ENCODE measurements at regions not wholly inside any gene's neighbourhood (a gene's known extent, or its start where the extent isn't known, plus 50 kb on each side); places are given as distances from the start of the nearest gene placed in this dataset.

- Histone ChIP-seq H2BK15ac (ENCODE audit: low read depth, low read length) (no peak overlapping the region), H3K4ac (ENCODE audit: low read depth, low read length) (no peak overlapping the region; the same call in 1 of the 2 replicates), H3K4me2 (ENCODE audit: low read depth, low read length) (peak overlapping the region; percentile 67; the same call in 1 of the 2 replicates), H3K4me1 (ENCODE audit: control insufficient read depth, insufficient read depth, low read length) (peaks cover 5% of the 10 kb centered on the region), H3K27me3 (ENCODE audit: control insufficient read depth, insufficient read depth, low read length) (no peaks in the 10 kb centered on the region), H3K56ac (ENCODE audit: extremely low read depth, insufficient read depth, low read length) (no peak overlapping the region), H3K79me1 (ENCODE audit: low read depth in 1 of 2, low read length in 2 of 2) (no peaks in the 10 kb centered on the region), H2BK5ac (ENCODE audit: low read depth, low read length, poor library complexity, severe bottlenecking) (peak overlapping the region; percentile 25), H3K9me3 (ENCODE audit: control insufficient read depth, insufficient read depth, low read length) (no peaks in the 10 kb centered on the region), H3K4me3 (ENCODE audit: insufficient read depth, low read depth, low read length) (no peak overlapping the region), H2AFZ (replicated peaks; ENCODE audit: low read length, poor library complexity) (no peak overlapping the region), H4K8ac (ENCODE audit: low read depth in 2 of 2, low read length in 2 of 2) (peak overlapping the region in 1 of 2 experiments; percentile 72; a peak in 2 of 4 replicates), H2AK5ac (ENCODE audit: low read depth, low read length) (no peak overlapping the region), H2BK120ac (ENCODE audit: low read depth, low read length) (peak overlapping the region; percentile 66), H3K27ac (ENCODE audit: insufficient read depth, low read length) (no peak overlapping the region), H2AK9ac (replicated peaks; ENCODE audit: low read depth, low read length, poor library complexity) (no peak overlapping the region), H4K91ac (ENCODE audit: insufficient read depth, low read depth, low read length) (no peak overlapping the region), H3K9ac (ENCODE audit: low read depth, low read length) (no peak overlapping the region; the same call in 1 of the 2 replicates), H3K9me1 (ENCODE audit: insufficient read depth, low read length) (no peaks in the 10 kb centered on the region), H3K23ac (ENCODE audit: low read depth, low read length) (no peak overlapping the region), H3K18ac (ENCODE audit: low read depth, low read length) (peak overlapping the region; percentile 60; the same call in 1 of the 2 replicates), H4K20me1 (ENCODE audit: insufficient read depth, low read length) (no peaks in the 10 kb centered on the region), H2BK20ac (ENCODE audit: low read depth, low read length) (peak overlapping the region; percentile 75; the same call in 1 of the 2 replicates), H3K14ac (replicated peaks; ENCODE audit: low read depth, low read length) (no peak overlapping the region), H3K36me3 (ENCODE audit: control insufficient read depth, insufficient read depth, low read length) (no peaks in the 10 kb centered on the region), H4K5ac (ENCODE audit: low read depth, low read length) (no peak overlapping the region; the same call in 1 of the 2 replicates)
- POLR2A ChIA-PET (ENCODE audit: unreplicated experiment): no interaction called here
- CTCF ChIA-PET: no interaction called here
- peak; percentile 86 for DNase-seq
- no CpG with 5 or more reads among the region's 2 CpGs for WGBS, 2 experiments (ENCODE audit: extremely low coverage in 2 of 2, insufficient read length in 1 of 2)
- in situ Hi-C loops (cut with MboI; ENCODE audit: low sequenced_read_pairs) (no loop called here), intact Hi-C loops (cut with micrococcal nuclease) (loop anchor here (5.0 kb wide), 1 partner anchor 69 kb away; no protein-coding TSS in a partner anchor), dilution Hi-C loops (cut with HindIII; ENCODE audit: low sequenced_read_pairs, unreplicated experiment) (no loop called here)
- ATAC-seq (ENCODE audit: low read depth): peak; percentile 70
- TF ChIP-seq FOS (IDR thresholded peaks at IDR 0.05; ENCODE audit: low read depth, low read length) (no peak), ELK1 (IDR thresholded peaks at IDR 0.05; ENCODE audit: borderline replicate concordance, low read depth, low read length) (no peak)
- BruUV-seq (replicated peaks): no TSS peak
Measured at GRCh38 chr2:66803726-66804125, 368.8 kb downstream of the MEIS1 start.

Measured in IMR-90 (cell line).